ENCODE measurements at regions not wholly inside any gene's neighbourhood (a gene's known extent, or its start where the extent isn't known, plus 50 kb on each side); places are given as distances from the start of the nearest gene placed in this dataset.

- H3K9me3 Mint-ChIP-seq (ENCODE audit: unreplicated experiment), result no peaks in the 10 kb centered on the region
- no peaks in the 10 kb centered on the region for H3K27me3 ChIP-seq (ENCODE audit: insufficient read depth, low read length)
- DNase-seq (ENCODE audit: low read depth) (no peak), FAIRE-seq (no peak)
- peaks cover 4% of the 10 kb centered on the region for H3K4me1 Mint-ChIP-seq (ENCODE audit: low read depth, unreplicated experiment)
- no peaks in the 10 kb centered on the region for H3K36me3 ChIP-seq (ENCODE audit: insufficient read depth, low read length)
- no peak overlapping the region for H3K27ac Mint-ChIP-seq (ENCODE audit: unreplicated experiment)
- H3K4me1 ChIP-seq (ENCODE audit: insufficient read depth, low read length), result no peaks in the 10 kb centered on the region
- no peak overlapping the region for H3K4me3 Mint-ChIP-seq (ENCODE audit: unreplicated experiment)
- TF ChIP-seq EZH2 (IDR thresholded peaks at IDR 0.05; ENCODE audit: insufficient read depth, low read length), result no peak
- no peak for TF ChIP-seq CTCF (IDR thresholded peaks at IDR 0.05; ENCODE audit: insufficient read depth, low read depth, low read length)
- no peak overlapping the region for H3K4me2 ChIP-seq (ENCODE audit: low read length)
- no peaks in the 10 kb centered on the region for H3K79me2 ChIP-seq (ENCODE audit: insufficient read depth, low read length)
- H3K4me3 ChIP-seq (ENCODE audit: insufficient read depth, low read depth, low read length), result no peak overlapping the region
- no peaks in the 10 kb centered on the region for H4K20me1 ChIP-seq (ENCODE audit: insufficient read depth, low read length)
- H3K9ac ChIP-seq (ENCODE audit: low read length), result no peak overlapping the region
- no peaks in the 10 kb centered on the region for H3K9me3 ChIP-seq (ENCODE audit: insufficient read depth, low read depth, low read length)
- H2AFZ ChIP-seq (ENCODE audit: low read depth, low read length), result no peak overlapping the region
- H3K27me3 Mint-ChIP-seq (ENCODE audit: low read depth, unreplicated experiment), result no peaks in the 10 kb centered on the region
- no peaks in the 10 kb centered on the region for H3K36me3 Mint-ChIP-seq (ENCODE audit: low read depth, unreplicated experiment)
- no peak overlapping the region for H3K27ac ChIP-seq (ENCODE audit: low read depth, low read length)
Measured at GRCh38 chr13:63512095-63512494, 2096.4 kb upstream of the PCDH20 start.

- no peak for FAIRE-seq
Measured at GRCh38 chr13:63501702-63502101, 2086.1 kb upstream of the PCDH20 start.

More at GRCh38 chr13:63501702-63502101, 2086.1 kb upstream of the PCDH20 start:
- peak; percentile 49 for DNase-seq (ENCODE audit: low read depth)
- TF ChIP-seq EZH2 (IDR thresholded peaks at IDR 0.05; ENCODE audit: insufficient read depth, low read length) (no peak), CTCF (IDR thresholded peaks at IDR 0.05; ENCODE audit: insufficient read depth, low read depth, low read length) (no peak)
- Mint-ChIP-seq H3K4me3 (ENCODE audit: unreplicated experiment) (no peak overlapping the region), H3K27ac (ENCODE audit: unreplicated experiment) (no peak overlapping the region), H3K27me3 (ENCODE audit: low read depth, unreplicated experiment) (no peaks in the 10 kb centered on the region), H3K9me3 (ENCODE audit: unreplicated experiment) (no peaks in the 10 kb centered on the region), H3K36me3 (ENCODE audit: low read depth, unreplicated experiment) (no peaks in the 10 kb centered on the region), H3K4me1 (ENCODE audit: low read depth, unreplicated experiment) (peaks cover 1% of the 10 kb centered on the region)
- Histone ChIP-seq H4K20me1 (ENCODE audit: insufficient read depth, low read length) (no peaks in the 10 kb centered on the region), H3K9ac (ENCODE audit: low read length) (no peak overlapping the region), H3K27me3 (ENCODE audit: insufficient read depth, low read length) (no peaks in the 10 kb centered on the region), H2AFZ (ENCODE audit: low read depth, low read length) (no peak overlapping the region), H3K36me3 (ENCODE audit: insufficient read depth, low read length) (no peaks in the 10 kb centered on the region), H3K79me2 (ENCODE audit: insufficient read depth, low read length) (no peaks in the 10 kb centered on the region), H3K4me3 (ENCODE audit: insufficient read depth, low read depth, low read length) (no peak overlapping the region), H3K27ac (ENCODE audit: low read depth, low read length) (no peak overlapping the region), H3K4me1 (ENCODE audit: insufficient read depth, low read length) (no peaks in the 10 kb centered on the region), H3K9me3 (ENCODE audit: insufficient read depth, low read depth, low read length) (no peaks in the 10 kb centered on the region), H3K4me2 (ENCODE audit: low read length) (no peak overlapping the region)

Measured in astrocyte (in vitro differentiated cells and primary cell).